HepG2 (cell line): ENCODE measurements at regions not wholly inside any gene's neighbourhood (a gene's known extent, or its start where the extent isn't known, plus 50 kb on each side); places are given as distances from the start of the nearest gene placed in this dataset.

Source experiments
- ARNT2 ChIP-seq: sonication (generic); formaldehyde crosslinking; IDR thresholded peaks from 2 replicates; pipeline ENCODE4 v1.8.0; 2022; ENCODE audit warnings: mild to moderate bottlenecking, low read depth, missing genetic modification reagents, moderate library complexity
- DMAP1 ChIP-seq: IDR thresholded peaks from 2 replicates; pipeline ENCODE4 v1.6.1; 2016
- HOXA9 ChIP-seq: sonication (generic); formaldehyde crosslinking; IDR thresholded peaks from 2 replicates; pipeline ENCODE4 v1.8.1; 2022; ENCODE audit warnings: missing genetic modification reagents, mild to moderate bottlenecking, moderate library complexity, borderline replicate concordance
- PHF20 ChIP-seq: sonication (generic); formaldehyde crosslinking; IDR thresholded peaks from 2 replicates; pipeline ENCODE4 v1.5.0; 2020; ENCODE audit warnings: mild to moderate bottlenecking, missing genetic modification reagents
- POLR2A ChIP-seq, 2 experiments: IDR thresholded peaks; 2 replicates each; pipeline ENCODE4 v1.6.1; 2011; ENCODE audit warnings: low read depth in 2 of 2, low read length in 2 of 2, mild to moderate bottlenecking in 1 of 2, moderate library complexity in 1 of 2; ENCODE audit not compliant: insufficient read depth in 1 of 2
- POLR2AphosphoS5 ChIP-seq: IDR thresholded peaks from 2 replicates; pipeline ENCODE4 v1.6.1; 2012; ENCODE audit warnings: low read depth, low read length
- SALL2 ChIP-seq: sonication (generic); formaldehyde crosslinking; IDR thresholded peaks from 2 replicates; pipeline ENCODE4 v1.8.1; 2023; ENCODE audit warnings: mild to moderate bottlenecking, missing genetic modification reagents, inconsistent platforms
- TF ChIP-seq, protein P1 (sequence below): sonication (generic); formaldehyde crosslinking; IDR thresholded peaks from 2 replicates; pipeline ENCODE4 v1.4.0; 2020; ENCODE audit warnings: missing genetic modification reagents
- TF ChIP-seq, protein P2 (sequence below): sonication (generic); formaldehyde crosslinking; IDR thresholded peaks from 2 replicates; pipeline ENCODE4 v1.5.0; 2020; ENCODE audit warnings: mild to moderate bottlenecking, missing genetic modification reagents, moderate library complexity

DNA sequence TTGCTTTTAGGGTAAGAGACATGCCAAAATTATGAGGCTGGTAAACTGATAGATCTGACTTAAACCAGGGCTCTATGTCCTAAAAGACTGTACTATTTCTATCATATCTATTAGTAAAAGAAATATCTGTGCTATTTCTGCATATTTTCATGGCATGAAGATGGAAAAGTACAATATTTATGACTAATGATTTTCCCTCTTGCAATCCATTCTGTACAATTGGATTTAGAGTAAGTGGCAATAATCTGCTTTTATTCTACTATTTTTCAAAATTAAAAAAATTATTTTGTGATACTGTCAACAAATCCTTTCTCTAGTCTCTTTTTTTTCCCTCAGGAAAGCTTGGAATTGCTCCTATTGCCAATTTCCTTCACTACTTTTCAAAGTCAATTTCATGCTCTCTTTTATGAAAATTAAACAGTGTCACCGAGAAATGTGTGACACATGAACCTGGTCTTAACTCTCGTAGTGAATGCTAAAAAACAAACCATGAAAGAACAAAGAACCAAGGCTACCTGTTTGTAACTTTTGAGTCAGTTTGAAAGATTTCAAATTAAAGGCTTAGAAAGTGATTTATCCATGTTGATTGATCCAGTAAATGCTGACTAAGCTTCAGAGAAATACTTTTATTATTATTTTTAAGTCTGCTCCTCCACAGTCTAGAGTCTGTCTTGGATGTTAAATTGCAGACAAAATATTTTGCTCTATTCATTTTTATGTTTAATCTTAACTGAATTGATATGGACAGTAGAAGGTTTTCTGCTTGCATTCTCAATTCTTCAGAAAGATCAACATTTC, 262.7 kb upstream of the CHRM2 start:
- TF ChIP-seq POLR2A (IDR thresholded peaks at IDR 0.05; ENCODE audit: insufficient read depth in 1 of 2, low read depth in 2 of 2, low read length in 2 of 2) (no peak), SALL2 (CRISPR knock-in tag) (no peak), POLR2AphosphoS5 (no peak), PHF20 (CRISPR knock-in tag) (no peak), DMAP1 (no peak), ARNT2 (CRISPR knock-in tag) (no peak), HOXA9 (CRISPR knock-in tag) (no peak)
- TF ChIP-seq, protein P1, sequence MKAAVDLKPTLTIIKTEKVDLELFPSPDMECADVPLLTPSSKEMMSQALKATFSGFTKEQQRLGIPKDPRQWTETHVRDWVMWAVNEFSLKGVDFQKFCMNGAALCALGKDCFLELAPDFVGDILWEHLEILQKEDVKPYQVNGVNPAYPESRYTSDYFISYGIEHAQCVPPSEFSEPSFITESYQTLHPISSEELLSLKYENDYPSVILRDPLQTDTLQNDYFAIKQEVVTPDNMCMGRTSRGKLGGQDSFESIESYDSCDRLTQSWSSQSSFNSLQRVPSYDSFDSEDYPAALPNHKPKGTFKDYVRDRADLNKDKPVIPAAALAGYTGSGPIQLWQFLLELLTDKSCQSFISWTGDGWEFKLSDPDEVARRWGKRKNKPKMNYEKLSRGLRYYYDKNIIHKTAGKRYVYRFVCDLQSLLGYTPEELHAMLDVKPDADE = no peak
- TF ChIP-seq, protein P2, sequence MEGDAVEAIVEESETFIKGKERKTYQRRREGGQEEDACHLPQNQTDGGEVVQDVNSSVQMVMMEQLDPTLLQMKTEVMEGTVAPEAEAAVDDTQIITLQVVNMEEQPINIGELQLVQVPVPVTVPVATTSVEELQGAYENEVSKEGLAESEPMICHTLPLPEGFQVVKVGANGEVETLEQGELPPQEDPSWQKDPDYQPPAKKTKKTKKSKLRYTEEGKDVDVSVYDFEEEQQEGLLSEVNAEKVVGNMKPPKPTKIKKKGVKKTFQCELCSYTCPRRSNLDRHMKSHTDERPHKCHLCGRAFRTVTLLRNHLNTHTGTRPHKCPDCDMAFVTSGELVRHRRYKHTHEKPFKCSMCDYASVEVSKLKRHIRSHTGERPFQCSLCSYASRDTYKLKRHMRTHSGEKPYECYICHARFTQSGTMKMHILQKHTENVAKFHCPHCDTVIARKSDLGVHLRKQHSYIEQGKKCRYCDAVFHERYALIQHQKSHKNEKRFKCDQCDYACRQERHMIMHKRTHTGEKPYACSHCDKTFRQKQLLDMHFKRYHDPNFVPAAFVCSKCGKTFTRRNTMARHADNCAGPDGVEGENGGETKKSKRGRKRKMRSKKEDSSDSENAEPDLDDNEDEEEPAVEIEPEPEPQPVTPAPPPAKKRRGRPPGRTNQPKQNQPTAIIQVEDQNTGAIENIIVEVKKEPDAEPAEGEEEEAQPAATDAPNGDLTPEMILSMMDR (CRISPR knock-in tag) = no peak
